BJ (cell line): ENCODE measurements at regions not wholly inside any gene's neighbourhood (a gene's known extent, or its start where the extent isn't known, plus 50 kb on each side); places are given as distances from the start of the nearest gene placed in this dataset.

Source experiments
- CTCF ChIA-PET: fragments of 350-600 bp; formaldehyde crosslinking; extraction: SDS; loops from one replicate; lab custom pipeline; 2021; ENCODE audit warnings: antibody characterized with exemption, inconsistent platforms; lab: Yijun Ruan, JAX
- POLR2A ChIA-PET: fragments of 300-600 bp; sonication (Branson Sonifier 250); formaldehyde crosslinking; extraction: SDS; loops from one replicate; lab custom pipeline; 2021; ENCODE audit warnings: antibody characterized with exemption; lab: Charles Lee
- DNase-seq: peaks from one replicate; pipeline ENCODE4 v3.0.0-alpha.2; 2011; ENCODE audit warnings: low read depth
- H3K27me3 ChIP-seq: 2 replicates; pipeline ENCODE4 v1.6.0; 2011; ENCODE audit warnings: low read length; ENCODE audit not compliant: control insufficient read depth, insufficient read depth
- H3K36me3 ChIP-seq: 2 replicates; pipeline ENCODE4 v1.5.1; 2011; ENCODE audit warnings: low read length; ENCODE audit not compliant: control insufficient read depth, insufficient read depth
- H3K4me3 ChIP-seq: 2 replicates; pipeline ENCODE4 v1.5.1; 2011; ENCODE audit warnings: low read depth, mild to moderate bottlenecking, control low read depth, low read length
- TF ChIP-seq, protein P1 (sequence below): IDR thresholded peaks from 2 replicates; pipeline ENCODE4 v1.5.1; 2011; ENCODE audit warnings: low read depth, mild to moderate bottlenecking, control low read depth, inconsistent platforms, low read length, moderate library complexity; ENCODE audit not compliant: insufficient read depth

DNA sequence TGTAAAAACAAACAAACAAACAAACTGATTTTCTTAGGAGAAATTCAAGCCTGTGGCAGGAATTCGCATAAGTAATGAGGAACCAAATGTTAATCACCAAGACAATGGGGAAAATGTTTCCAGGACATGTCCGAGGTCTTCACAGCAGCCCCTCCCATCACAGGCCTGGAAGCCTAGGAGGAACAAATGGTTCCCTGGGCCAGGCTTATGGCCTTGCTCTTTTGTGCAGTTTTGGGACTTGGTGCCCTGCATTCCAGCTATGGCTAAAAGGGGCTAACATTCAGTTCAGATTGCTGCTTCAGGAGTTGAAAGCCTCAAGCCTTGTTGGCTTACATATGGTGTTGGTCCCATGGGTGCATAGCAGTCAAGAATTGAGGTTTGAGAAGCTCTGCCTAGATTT lies 1372.7 kb upstream of the CITED2 start:
- no peaks in the 10 kb centered on the region for H3K27me3 ChIP-seq
- CTCF ChIA-PET, result interaction anchor here (0.6 kb wide), 1 partner anchor 124 kb away, joined by 3 read pairs; no protein-coding TSS in a partner anchor

DNA sequence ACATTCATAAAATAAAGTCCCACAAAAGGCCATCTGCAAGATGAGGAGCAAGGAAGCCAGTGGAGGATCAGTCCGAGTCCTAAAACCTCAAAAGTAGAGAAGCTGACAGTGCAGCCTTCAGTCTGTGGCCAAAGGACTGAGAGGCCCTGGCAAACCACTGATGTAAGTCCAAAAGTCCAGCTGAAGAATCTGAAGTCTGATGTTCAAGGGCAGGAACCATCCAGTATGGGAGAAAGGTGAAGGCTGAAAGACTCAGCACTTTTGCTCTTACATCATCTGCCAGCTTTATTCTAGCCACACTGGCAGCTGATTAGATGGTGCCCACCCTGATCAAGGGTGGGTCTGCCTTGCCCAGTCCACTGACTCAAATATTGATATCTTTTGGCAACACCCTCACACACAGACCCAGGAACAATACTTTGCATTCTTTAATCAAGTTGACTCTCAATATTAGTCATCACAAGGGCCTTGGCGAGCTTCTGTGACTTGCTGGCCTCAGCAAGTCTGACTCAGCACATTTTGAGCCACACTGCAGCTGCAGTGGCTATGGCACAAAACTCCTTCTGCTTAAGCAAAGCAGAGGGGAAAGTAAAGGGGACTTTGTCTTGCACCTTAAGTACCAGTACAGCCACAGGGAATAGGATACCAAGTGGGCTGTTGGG lies 1370.3 kb upstream of the CITED2 start:
- TF ChIP-seq, protein P1, sequence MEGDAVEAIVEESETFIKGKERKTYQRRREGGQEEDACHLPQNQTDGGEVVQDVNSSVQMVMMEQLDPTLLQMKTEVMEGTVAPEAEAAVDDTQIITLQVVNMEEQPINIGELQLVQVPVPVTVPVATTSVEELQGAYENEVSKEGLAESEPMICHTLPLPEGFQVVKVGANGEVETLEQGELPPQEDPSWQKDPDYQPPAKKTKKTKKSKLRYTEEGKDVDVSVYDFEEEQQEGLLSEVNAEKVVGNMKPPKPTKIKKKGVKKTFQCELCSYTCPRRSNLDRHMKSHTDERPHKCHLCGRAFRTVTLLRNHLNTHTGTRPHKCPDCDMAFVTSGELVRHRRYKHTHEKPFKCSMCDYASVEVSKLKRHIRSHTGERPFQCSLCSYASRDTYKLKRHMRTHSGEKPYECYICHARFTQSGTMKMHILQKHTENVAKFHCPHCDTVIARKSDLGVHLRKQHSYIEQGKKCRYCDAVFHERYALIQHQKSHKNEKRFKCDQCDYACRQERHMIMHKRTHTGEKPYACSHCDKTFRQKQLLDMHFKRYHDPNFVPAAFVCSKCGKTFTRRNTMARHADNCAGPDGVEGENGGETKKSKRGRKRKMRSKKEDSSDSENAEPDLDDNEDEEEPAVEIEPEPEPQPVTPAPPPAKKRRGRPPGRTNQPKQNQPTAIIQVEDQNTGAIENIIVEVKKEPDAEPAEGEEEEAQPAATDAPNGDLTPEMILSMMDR, result no peak
- CTCF ChIA-PET, result no interaction called here
- Histone ChIP-seq H3K27me3 (no peaks in the 10 kb centered on the region), H3K36me3 (no peaks in the 10 kb centered on the region), H3K4me3 (no peak overlapping the region)
- no peak for DNase-seq
- POLR2A ChIA-PET, result interaction anchor here (0.6 kb wide), 1 partner anchor 284 kb away, joined by 5 read pairs; no protein-coding TSS in a partner anchor

More for the DNA sequence above, 1372.7 kb upstream of the CITED2 start:
- POLR2A ChIA-PET, result no interaction called here
- H3K36me3 ChIP-seq, result no peaks in the 10 kb centered on the region
- H3K4me3 ChIP-seq, result no peak overlapping the region
- DNase-seq, result no peak
- TF ChIP-seq, protein P1, result no peak

DNA sequence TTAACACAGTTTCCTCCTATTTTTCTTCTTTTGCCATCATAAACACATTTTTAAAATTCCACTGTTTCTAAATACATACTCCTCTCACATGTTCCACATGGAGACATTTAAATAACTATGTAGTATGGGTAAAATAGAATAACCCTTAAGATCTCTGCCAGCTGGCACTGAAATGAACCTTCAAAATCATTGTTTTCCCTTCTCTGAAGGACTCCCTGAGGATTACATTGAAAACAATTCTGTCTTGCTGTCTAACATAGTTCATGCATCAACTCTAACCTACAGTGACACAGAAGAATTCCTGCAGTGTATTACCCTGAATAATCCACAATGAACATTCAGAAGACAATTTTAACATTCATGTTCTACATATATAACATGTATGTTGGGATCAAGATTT lies 1361.8 kb upstream of the CITED2 start:
- CTCF ChIA-PET, result interaction anchor here (0.7 kb wide), 1 partner anchor 56 kb away, joined by 3 read pairs; no protein-coding TSS in a partner anchor

DNA sequence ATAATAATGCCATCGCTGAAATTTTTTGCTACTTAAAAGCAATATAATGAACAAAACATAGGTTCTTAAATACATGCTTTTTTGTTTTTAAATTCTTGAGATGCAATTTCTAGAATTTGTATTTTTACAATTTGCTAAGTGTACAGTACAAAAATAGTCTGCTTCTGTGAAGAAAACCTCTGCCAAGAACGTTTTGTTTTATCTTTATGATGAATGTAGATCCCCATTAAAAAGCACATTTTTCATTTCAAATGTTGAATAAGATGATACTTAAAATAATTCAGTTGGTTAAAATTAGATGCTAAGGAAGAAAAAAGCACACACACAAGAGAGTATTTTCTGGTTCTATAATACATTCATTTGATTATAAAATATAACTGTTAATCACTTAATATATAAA lies 1358.5 kb upstream of the CITED2 start:
- Histone ChIP-seq H3K4me3 (no peak overlapping the region), H3K36me3 (no peaks in the 10 kb centered on the region), H3K27me3 (no peaks in the 10 kb centered on the region)
- TF ChIP-seq, protein P1, result no peak
- no peak for DNase-seq
- POLR2A ChIA-PET, result no interaction called here
- CTCF ChIA-PET, result no interaction called here

More for the DNA sequence above, 1361.8 kb upstream of the CITED2 start:
- TF ChIP-seq, protein P1, result no peak
- Histone ChIP-seq H3K4me3 (no peak overlapping the region), H3K36me3 (no peaks in the 10 kb centered on the region), H3K27me3 (no peaks in the 10 kb centered on the region)
- DNase-seq, result no peak
- POLR2A ChIA-PET, result no interaction called here

DNA sequence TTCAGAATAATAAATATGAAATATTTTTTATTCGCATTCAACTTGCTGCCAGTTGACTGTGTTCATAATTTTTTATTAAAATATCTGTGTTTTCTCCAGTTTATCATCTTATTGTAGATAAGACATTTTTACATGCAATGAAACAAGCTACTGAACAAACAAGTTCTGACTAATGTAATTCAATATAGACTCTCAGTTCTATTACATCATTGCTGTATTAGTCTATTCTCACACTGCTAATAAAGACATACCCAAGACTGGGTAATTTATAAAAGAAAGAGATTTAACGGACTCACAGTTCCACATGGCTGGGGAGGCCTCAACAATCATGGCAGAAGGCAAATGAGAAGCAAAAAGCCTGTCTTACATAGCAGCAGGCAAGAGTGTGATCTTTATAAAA lies 1357.7 kb upstream of the CITED2 start:
- POLR2A ChIA-PET, result no interaction called here
- TF ChIP-seq, protein P1, result no peak
- no peaks in the 10 kb centered on the region for H3K27me3 ChIP-seq
- H3K4me3 ChIP-seq, result no peak overlapping the region
- CTCF ChIA-PET, result interaction anchor here (1.0 kb wide), 1 partner anchor 108 kb away, joined by 3 read pairs; no protein-coding TSS in a partner anchor
- no peaks in the 10 kb centered on the region for H3K36me3 ChIP-seq
- DNase-seq, result no peak
